WI38 (cell line): ENCODE measurements at regions not wholly inside any gene's neighbourhood (a gene's known extent, or its start where the extent isn't known, plus 50 kb on each side); places are given as distances from the start of the nearest gene placed in this dataset.

Source experiments
- H3K4me3 ChIP-seq: 2 replicates; pipeline ENCODE4 v1.5.1; 2011; ENCODE audit warnings: low read depth, mild to moderate bottlenecking, control low read depth, low read length
- TF ChIP-seq, protein P1 (sequence below): IDR thresholded peaks from 2 replicates; pipeline ENCODE4 v1.5.1; 2012; ENCODE audit warnings: low read depth, mild to moderate bottlenecking, control low read depth, low read length

DNA sequence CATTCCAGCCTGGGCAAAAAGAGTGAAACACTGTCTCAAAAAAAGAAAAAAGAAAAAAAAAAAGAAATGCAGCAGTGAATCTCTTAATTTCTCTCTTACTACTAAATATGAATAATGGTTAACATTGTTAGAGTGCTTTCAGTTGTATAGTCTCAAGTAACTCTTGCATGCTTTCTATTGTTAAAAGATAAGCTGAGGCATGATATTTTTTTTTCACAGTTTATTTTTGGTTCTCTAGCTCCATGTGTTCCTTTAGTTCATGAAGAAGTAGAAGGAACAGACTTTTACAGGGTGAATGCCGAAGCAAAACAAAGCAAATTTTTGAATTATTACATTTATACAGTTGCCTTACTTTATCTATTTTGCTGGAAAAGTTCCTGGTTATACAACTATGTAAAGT lies 1180.9 kb downstream of the OTOL1 start:
- H3K4me3 ChIP-seq, result no peak overlapping the region
- TF ChIP-seq, protein P1, sequence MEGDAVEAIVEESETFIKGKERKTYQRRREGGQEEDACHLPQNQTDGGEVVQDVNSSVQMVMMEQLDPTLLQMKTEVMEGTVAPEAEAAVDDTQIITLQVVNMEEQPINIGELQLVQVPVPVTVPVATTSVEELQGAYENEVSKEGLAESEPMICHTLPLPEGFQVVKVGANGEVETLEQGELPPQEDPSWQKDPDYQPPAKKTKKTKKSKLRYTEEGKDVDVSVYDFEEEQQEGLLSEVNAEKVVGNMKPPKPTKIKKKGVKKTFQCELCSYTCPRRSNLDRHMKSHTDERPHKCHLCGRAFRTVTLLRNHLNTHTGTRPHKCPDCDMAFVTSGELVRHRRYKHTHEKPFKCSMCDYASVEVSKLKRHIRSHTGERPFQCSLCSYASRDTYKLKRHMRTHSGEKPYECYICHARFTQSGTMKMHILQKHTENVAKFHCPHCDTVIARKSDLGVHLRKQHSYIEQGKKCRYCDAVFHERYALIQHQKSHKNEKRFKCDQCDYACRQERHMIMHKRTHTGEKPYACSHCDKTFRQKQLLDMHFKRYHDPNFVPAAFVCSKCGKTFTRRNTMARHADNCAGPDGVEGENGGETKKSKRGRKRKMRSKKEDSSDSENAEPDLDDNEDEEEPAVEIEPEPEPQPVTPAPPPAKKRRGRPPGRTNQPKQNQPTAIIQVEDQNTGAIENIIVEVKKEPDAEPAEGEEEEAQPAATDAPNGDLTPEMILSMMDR, result no peak

DNA sequence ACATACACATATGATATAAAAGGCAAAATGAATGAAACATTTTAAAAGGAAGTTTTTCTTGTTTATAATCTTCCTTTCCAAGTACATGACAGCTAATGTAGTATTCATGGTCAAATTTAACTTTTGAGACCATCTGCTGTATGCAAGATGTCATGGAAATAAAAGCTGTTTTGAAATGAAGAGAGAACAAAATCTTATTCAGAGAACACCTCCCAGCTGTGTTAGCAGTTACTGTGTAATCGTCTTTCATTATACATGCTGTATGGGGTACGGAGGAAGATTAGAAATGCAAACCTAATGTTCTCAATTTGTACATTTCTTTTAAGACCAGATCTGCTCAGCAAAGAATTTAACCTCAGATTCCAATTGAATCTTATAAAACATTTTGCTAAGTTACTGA lies 1182.3 kb downstream of the OTOL1 start:
- H3K4me3 ChIP-seq, result no peak overlapping the region
- TF ChIP-seq, protein P1, result no peak

DNA sequence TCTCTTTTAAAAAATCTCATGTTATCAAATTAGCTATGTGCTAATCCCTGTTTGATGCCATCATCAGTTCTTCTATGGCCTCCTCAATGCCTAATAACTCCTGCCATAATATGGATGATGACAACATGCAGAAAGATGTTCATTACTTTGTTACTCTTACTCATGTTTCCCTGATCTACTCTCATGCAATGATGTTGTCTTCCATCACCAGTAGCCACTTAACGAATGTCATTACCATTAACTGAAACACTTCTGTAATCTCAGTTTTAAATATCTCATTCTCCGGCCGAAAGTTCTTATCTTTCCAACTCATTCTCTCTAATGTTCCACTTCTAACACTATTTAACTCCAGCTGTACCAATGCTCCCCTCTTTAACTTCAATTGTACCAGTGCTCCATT lies 1187.7 kb downstream of the OTOL1 start:
- no peak overlapping the region for H3K4me3 ChIP-seq
- TF ChIP-seq, protein P1, result no peak

DNA sequence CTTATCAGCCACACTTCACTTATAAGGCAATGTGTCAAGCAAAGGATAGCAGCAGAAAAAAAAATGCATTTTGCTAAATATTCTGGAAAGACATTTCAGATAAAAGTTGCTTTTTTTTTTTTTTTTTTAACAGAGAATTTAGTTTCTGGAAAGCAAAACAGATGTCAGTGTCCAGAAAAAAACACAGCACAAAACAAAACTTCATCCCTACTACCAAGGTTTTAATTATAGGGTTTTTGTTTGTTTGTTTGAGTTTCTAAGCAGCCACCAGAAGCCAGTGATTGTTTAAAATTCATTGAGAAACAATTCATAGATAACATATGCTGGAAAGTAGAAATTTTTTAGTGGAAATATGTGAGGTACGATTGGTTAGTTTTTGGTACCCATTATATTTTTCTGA lies 1202.7 kb downstream of the OTOL1 start:
- TF ChIP-seq, protein P1, result no peak
- H3K4me3 ChIP-seq, result no peak overlapping the region

DNA sequence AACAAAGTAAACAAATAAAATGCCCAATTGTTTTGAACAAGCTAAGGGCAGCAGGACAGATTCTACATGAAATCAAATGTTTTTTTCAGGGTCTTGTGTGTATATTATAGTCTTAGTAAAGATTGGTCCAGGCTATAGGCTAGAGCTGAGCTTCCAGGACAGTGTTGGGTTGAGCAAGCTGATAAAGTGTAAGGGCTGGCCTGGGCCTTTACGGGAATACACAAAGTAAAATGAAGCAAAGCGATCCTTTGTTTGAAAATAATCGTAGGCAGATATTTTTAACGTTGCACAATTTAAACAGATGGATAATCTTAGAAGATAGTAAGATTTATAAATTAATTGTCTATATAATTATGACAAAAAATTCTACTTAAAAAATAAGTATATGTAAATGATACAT lies 1204.6 kb downstream of the OTOL1 start:
- TF ChIP-seq, protein P1, result no peak
- no peak overlapping the region for H3K4me3 ChIP-seq

DNA sequence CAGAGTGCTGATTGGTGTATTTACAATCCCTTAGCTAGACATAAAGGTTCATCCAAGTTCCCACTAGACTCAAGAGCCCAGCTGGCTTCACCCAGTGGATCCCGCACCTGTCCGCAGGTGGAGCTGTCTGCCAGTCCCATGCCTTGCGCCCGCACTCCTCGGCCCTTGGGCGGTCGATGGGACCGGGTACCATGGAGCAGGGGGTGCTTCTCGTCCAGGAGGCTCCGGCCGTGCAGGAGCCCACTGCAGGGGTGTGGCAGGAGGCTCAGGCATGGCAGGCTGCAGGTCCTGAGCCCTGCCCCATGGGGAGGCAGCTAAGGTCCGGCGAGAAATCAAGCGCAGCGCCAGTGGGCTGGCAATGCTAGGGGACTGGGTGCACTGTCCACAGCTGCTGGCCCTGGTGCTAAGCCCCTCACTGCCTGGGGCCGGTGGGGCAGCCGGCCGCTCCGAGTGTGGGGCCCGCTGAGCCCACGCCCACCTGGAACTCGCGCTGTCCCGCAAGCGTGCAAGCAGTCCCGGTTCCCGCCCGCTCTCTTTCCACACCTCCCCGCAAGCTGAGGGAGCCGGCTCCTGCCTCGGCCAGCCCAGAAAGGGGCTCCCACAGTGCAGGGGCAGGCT lies 1206.3 kb downstream of the OTOL1 start:
- no peak overlapping the region for H3K4me3 ChIP-seq

DNA sequence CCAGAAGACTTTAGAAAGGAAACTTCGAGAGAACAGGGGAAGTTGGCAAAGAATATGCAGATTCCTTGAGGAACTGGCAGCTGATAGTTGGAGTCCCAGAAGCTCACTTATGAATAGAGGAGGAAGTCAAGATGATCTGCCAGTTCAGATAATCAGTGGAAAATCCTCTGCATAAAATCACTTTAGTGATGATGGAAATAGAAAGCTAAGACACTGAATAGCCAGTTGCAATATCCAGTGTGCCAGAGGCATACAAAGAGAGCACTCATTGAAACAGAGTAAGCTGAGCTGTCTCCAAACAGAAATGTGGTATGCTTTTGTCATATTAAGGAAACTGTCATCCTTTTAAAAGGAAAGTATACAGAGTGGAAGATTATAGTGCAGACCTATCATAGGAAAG lies 1207.6 kb downstream of the OTOL1 start:
- TF ChIP-seq, protein P1, result no peak
- no peak overlapping the region for H3K4me3 ChIP-seq

More for the DNA sequence above, 1206.3 kb downstream of the OTOL1 start:
- TF ChIP-seq, protein P1, result no peak
